Lung microvascular endothelial cell (primary cell): ENCODE measurements at regions not wholly inside any gene's neighbourhood (a gene's known extent, or its start where the extent isn't known, plus 50 kb on each side); places are given as distances from the start of the nearest gene placed in this dataset.
A peak's percentile ranks its signal among the peaks of the same experiment; 100 is the strongest.

Experiments used
- DNase-seq, 2 donors: peaks; one replicate each; pipeline versions ENCODE4 v3.0.0 to v3.0.0-alpha.2; 2010; ENCODE audit warnings: low read depth in 2 of 2

GRCh38 chr10:47143473-47143872 is 156.5 kb upstream of the GDF10 start:
- no peak for DNase-seq

- DNase-seq = no peak
These were observed 155.5 kb upstream of the GDF10 start for GRCh38 chr10:47144525-47144924.

GRCh38 chr10:47145290-47145934 is 154.6 kb upstream of the GDF10 start:
- no peak for DNase-seq

- no peak for DNase-seq
These were observed 153.4 kb upstream of the GDF10 start for GRCh38 chr10:47146572-47146971.

GRCh38 chr10:47147186-47147585 is 152.8 kb upstream of the GDF10 start:
- no peak for DNase-seq

GRCh38 chr10:47150581-47150980 is 149.4 kb upstream of the GDF10 start:
- DNase-seq = no peak

GRCh38 chr10:47151920-47152319 is 148.1 kb upstream of the GDF10 start:
- peak in 1 of 2 donors; percentile 30 for DNase-seq

- DNase-seq = peak; percentile 23 to 28
These were observed 147.1 kb upstream of the GDF10 start for GRCh38 chr10:47152861-47153349.

GRCh38 chr10:47154762-47155161 is 145.2 kb upstream of the GDF10 start:
- DNase-seq = no peak

- DNase-seq = no peak
These were observed 143.1 kb upstream of the GDF10 start for GRCh38 chr10:47156873-47157272.

- DNase-seq = no peak
These were observed 141.6 kb upstream of the GDF10 start for GRCh38 chr10:47158116-47159071.

GRCh38 chr10:47159361-47160260 is 140.4 kb upstream of the GDF10 start:
- DNase-seq = no peak

- DNase-seq = no peak
These were observed 139.6 kb upstream of the GDF10 start for GRCh38 chr10:47160261-47160908.

- DNase-seq = no peak
These were observed 139.0 kb upstream of the GDF10 start for GRCh38 chr10:47160967-47161366.

- DNase-seq = no peak
These were observed 138.5 kb upstream of the GDF10 start for GRCh38 chr10:47161465-47161864.

GRCh38 chr10:47164126-47164799 is 135.7 kb upstream of the GDF10 start:
- DNase-seq = no peak

GRCh38 chr10:47164800-47165128 is 135.2 kb upstream of the GDF10 start:
- no peak for DNase-seq

GRCh38 chr10:47165168-47165710 is 134.8 kb upstream of the GDF10 start:
- no peak for DNase-seq

- peak in 1 of 2 donors; percentile 25 for DNase-seq
These were observed 134.1 kb upstream of the GDF10 start for GRCh38 chr10:47165711-47166404.

- DNase-seq = no peak
These were observed 133.6 kb upstream of the GDF10 start for GRCh38 chr10:47166405-47166777.
